ENCODE measurements at regions not wholly inside any gene's neighbourhood (a gene's known extent, or its start where the extent isn't known, plus 50 kb on each side); places are given as distances from the start of the nearest gene placed in this dataset.

DNA sequence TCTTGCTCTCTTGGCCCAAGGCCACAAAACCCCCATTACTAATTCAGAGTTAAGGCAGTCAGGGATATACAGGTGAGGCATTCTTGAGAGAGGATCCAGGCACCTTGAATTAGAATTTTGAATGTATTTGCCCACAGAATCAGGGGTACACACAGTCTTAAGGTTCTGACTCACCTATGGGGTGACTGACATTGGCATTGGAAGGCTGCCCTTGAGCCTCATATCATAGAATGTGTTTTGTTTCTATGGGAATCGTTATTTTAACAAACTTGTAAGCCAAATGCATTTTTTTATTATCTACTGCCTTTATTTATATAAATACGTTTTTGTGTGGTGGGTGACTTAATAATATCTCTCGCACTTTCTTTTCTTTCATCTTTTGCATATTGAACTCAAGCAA, 218.6 kb upstream of the CITED2 start:
- no peak overlapping the region for H3K4me3 ChIP-seq (ENCODE audit: insufficient read length, low read depth)
- no peak for DNase-seq (ENCODE audit: low read depth, low spot score)
- no peak overlapping the region for H3K9ac ChIP-seq (ENCODE audit: insufficient read length, low read depth)
- no peaks in the 10 kb centered on the region for H3K36me3 ChIP-seq (ENCODE audit: insufficient read depth, insufficient read length, low read length)
- no peak for TF ChIP-seq YY1 (IDR thresholded peaks at IDR 0.05; ENCODE audit: insufficient read depth, insufficient read length)
- no peak for TF ChIP-seq ZNF274 (IDR thresholded peaks at IDR 0.05; ENCODE audit: low read depth, low read length)
- TF ChIP-seq SUZ12 (IDR thresholded peaks at IDR 0.05; ENCODE audit: extremely low read depth, insufficient read depth, insufficient read length): no peak
- no peaks in the 10 kb centered on the region for H3K27me3 ChIP-seq (ENCODE audit: insufficient read depth, insufficient read length)
- no peaks in the 10 kb centered on the region for H3K9me3 ChIP-seq (ENCODE audit: insufficient read depth, low read length)
- no peaks in the 10 kb centered on the region for H3K4me1 ChIP-seq (ENCODE audit: insufficient read depth, insufficient read length)

DNA sequence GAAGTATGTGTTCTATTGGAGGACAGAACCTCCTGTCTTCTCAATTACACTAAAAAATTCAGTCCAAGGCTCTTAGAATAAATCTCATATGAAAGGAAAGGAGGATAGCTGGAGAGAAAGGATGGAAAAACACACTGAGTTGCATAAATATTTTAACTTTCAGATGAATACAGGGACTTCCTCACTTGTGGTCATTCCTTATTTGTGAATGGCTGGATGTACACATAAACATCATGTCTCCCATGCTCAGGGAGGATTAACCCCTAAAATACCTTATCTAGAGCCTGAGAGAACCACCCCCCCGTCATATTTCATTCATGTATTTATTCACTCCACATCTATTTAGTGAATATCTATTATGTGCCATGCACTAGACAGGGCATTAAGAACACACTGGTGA, 217.6 kb upstream of the CITED2 start:
- Histone ChIP-seq H3K4me3 (ENCODE audit: insufficient read length, low read depth) (no peak overlapping the region), H3K9me3 (ENCODE audit: insufficient read depth, low read length) (no peaks in the 10 kb centered on the region), H3K9ac (ENCODE audit: insufficient read length, low read depth) (no peak overlapping the region), H3K36me3 (ENCODE audit: insufficient read depth, insufficient read length, low read length) (no peaks in the 10 kb centered on the region), H3K27me3 (ENCODE audit: insufficient read depth, insufficient read length) (no peaks in the 10 kb centered on the region), H3K4me1 (ENCODE audit: insufficient read depth, insufficient read length) (no peaks in the 10 kb centered on the region)
- no peak for DNase-seq (ENCODE audit: low read depth, low spot score)
- TF ChIP-seq ZNF274 (IDR thresholded peaks at IDR 0.05; ENCODE audit: low read depth, low read length) (no peak), YY1 (IDR thresholded peaks at IDR 0.05; ENCODE audit: insufficient read depth, insufficient read length) (no peak), SUZ12 (IDR thresholded peaks at IDR 0.05; ENCODE audit: extremely low read depth, insufficient read depth, insufficient read length) (no peak)

GRCh38 chr6:139591075-139591865, 216.8 kb upstream of the CITED2 start:
- Histone ChIP-seq H3K27me3 (ENCODE audit: insufficient read depth, insufficient read length) (no peaks in the 10 kb centered on the region), H3K4me1 (ENCODE audit: insufficient read depth, insufficient read length) (no peaks in the 10 kb centered on the region), H3K4me3 (ENCODE audit: insufficient read length, low read depth) (no peak overlapping the region), H3K9ac (ENCODE audit: insufficient read length, low read depth) (no peak overlapping the region), H3K36me3 (ENCODE audit: insufficient read depth, insufficient read length, low read length) (no peaks in the 10 kb centered on the region), H3K9me3 (ENCODE audit: insufficient read depth, low read length) (no peaks in the 10 kb centered on the region)
- no peak for TF ChIP-seq YY1 (IDR thresholded peaks at IDR 0.05; ENCODE audit: insufficient read depth, insufficient read length)
- no peak for TF ChIP-seq ZNF274 (IDR thresholded peaks at IDR 0.05; ENCODE audit: low read depth, low read length)
- no peak for TF ChIP-seq SUZ12 (IDR thresholded peaks at IDR 0.05; ENCODE audit: extremely low read depth, insufficient read depth, insufficient read length)
- no peak for DNase-seq (ENCODE audit: low read depth, low spot score)

DNA sequence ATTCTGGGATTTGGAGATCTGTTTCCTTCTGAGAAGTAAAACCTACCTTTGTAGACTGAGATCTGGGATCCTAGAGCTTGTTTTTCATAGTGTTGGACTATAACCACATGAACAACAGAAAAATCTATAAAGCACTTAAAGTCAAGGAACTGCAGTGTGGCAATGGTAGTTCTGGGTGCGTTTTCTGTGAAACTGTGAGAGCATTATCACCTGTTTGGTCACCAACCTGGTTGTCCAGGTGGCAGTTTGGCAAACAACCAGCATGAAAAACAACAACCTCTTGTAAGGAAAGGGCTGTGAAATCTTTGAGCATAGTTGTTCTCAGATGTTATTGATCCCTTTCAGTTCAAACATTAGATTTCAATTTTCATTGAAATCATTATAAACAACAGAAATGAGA, 215.8 kb upstream of the CITED2 start:
- DNase-seq (ENCODE audit: low read depth, low spot score): no peak
- Histone ChIP-seq H3K9ac (ENCODE audit: insufficient read length, low read depth) (no peak overlapping the region), H3K4me1 (ENCODE audit: insufficient read depth, insufficient read length) (no peaks in the 10 kb centered on the region), H3K27me3 (ENCODE audit: insufficient read depth, insufficient read length) (no peaks in the 10 kb centered on the region), H3K36me3 (ENCODE audit: insufficient read depth, insufficient read length, low read length) (no peaks in the 10 kb centered on the region), H3K9me3 (ENCODE audit: insufficient read depth, low read length) (no peaks in the 10 kb centered on the region), H3K4me3 (ENCODE audit: insufficient read length, low read depth) (no peak overlapping the region)
- no peak for TF ChIP-seq SUZ12 (IDR thresholded peaks at IDR 0.05; ENCODE audit: extremely low read depth, insufficient read depth, insufficient read length)
- no peak for TF ChIP-seq ZNF274 (IDR thresholded peaks at IDR 0.05; ENCODE audit: low read depth, low read length)
- TF ChIP-seq YY1 (IDR thresholded peaks at IDR 0.05; ENCODE audit: insufficient read depth, insufficient read length): no peak

DNA sequence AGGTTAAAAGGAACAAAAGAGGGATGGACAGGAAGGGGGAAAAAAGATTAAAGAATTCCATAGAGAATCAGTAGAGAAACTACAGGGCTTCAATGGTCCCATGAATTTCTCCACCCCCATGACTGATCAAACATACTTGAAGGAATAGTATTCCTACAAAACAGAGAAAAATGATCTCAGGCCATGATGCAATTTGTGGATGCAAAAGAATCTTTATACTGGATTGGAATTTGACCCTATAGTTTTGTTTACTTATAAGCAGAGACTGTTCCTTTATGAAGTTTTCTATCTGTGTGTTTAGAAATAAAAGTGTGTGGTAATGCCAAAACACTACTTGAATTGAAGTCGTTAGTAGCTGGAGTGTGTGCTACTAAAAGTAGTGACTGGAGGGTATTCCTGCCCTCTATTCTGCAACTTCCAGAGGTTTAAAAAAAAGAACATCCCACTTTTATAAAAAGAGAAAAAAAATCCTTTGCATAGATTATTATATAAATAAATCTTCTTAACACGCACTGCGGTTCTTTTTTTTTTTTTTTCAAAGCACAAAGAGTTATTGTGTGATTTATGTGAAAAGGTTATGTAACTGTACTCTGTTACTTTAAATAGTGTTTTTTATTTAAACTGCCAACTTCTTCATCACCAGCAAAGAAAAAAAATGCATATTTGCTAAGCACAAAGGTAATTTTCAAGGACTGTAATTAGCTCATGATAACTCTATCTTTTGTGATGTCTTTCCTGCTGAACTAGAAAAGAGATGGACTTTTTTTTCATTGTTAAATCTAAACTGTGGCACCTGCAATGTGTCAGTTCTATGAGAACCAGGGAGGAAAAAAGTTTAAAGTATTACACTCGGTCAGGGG, 214.5 kb upstream of the CITED2 start:
- no peak overlapping the region for H3K9ac ChIP-seq (ENCODE audit: insufficient read length, low read depth)
- DNase-seq (ENCODE audit: low read depth, low spot score): no peak
- H3K4me1 ChIP-seq (ENCODE audit: insufficient read depth, insufficient read length): no peaks in the 10 kb centered on the region
- H3K9me3 ChIP-seq (ENCODE audit: insufficient read depth, low read length): no peaks in the 10 kb centered on the region
- TF ChIP-seq YY1 (IDR thresholded peaks at IDR 0.05; ENCODE audit: insufficient read depth, insufficient read length) (no peak), ZNF274 (IDR thresholded peaks at IDR 0.05; ENCODE audit: low read depth, low read length) (no peak), SUZ12 (IDR thresholded peaks at IDR 0.05; ENCODE audit: extremely low read depth, insufficient read depth, insufficient read length) (no peak)
- H3K4me3 ChIP-seq (ENCODE audit: insufficient read length, low read depth): no peak overlapping the region
- H3K36me3 ChIP-seq (ENCODE audit: insufficient read depth, insufficient read length, low read length): no peaks in the 10 kb centered on the region
- H3K27me3 ChIP-seq (ENCODE audit: insufficient read depth, insufficient read length): no peaks in the 10 kb centered on the region

- Histone ChIP-seq H3K4me3 (ENCODE audit: insufficient read length, low read depth) (no peak overlapping the region), H3K4me1 (ENCODE audit: insufficient read depth, insufficient read length) (no peaks in the 10 kb centered on the region), H3K36me3 (ENCODE audit: insufficient read depth, insufficient read length, low read length) (no peaks in the 10 kb centered on the region), H3K9me3 (ENCODE audit: insufficient read depth, low read length) (no peaks in the 10 kb centered on the region), H3K27me3 (ENCODE audit: insufficient read depth, insufficient read length) (no peaks in the 10 kb centered on the region), H3K9ac (ENCODE audit: insufficient read length, low read depth) (no peak overlapping the region)
- DNase-seq (ENCODE audit: low read depth, low spot score): no peak
- TF ChIP-seq ZNF274 (IDR thresholded peaks at IDR 0.05; ENCODE audit: low read depth, low read length): no peak
- no peak for TF ChIP-seq SUZ12 (IDR thresholded peaks at IDR 0.05; ENCODE audit: extremely low read depth, insufficient read depth, insufficient read length)
- no peak for TF ChIP-seq YY1 (IDR thresholded peaks at IDR 0.05; ENCODE audit: insufficient read depth, insufficient read length)
These were observed 213.7 kb upstream of the CITED2 start for GRCh38 chr6:139588076-139588639.

DNA sequence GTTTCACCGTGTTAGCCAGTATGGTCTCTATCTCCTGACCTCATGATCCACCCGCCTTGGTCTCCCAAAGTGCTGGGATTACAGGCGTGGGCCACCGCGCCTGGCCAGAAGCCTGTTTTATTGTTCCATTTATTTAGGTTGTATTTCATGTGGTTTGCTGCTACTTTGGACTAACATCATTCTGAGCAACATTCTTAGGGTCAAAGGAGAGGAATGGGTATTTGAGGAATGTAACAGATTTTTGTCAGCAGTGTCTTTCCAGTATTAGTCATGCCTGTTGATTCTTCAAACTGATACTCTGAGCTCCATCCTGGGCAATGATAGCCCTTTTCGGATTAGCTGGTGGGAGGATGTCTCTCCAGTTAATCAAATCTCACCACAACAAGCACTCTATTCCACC, 213.0 kb upstream of the CITED2 start:
- DNase-seq (ENCODE audit: low read depth, low spot score): no peak
- H3K9ac ChIP-seq (ENCODE audit: insufficient read length, low read depth): no peak overlapping the region
- H3K4me1 ChIP-seq (ENCODE audit: insufficient read depth, insufficient read length): no peaks in the 10 kb centered on the region
- H3K27me3 ChIP-seq (ENCODE audit: insufficient read depth, insufficient read length): no peaks in the 10 kb centered on the region
- H3K4me3 ChIP-seq (ENCODE audit: insufficient read length, low read depth): no peak overlapping the region
- TF ChIP-seq SUZ12 (IDR thresholded peaks at IDR 0.05; ENCODE audit: extremely low read depth, insufficient read depth, insufficient read length): no peak
- TF ChIP-seq YY1 (IDR thresholded peaks at IDR 0.05; ENCODE audit: insufficient read depth, insufficient read length): no peak
- TF ChIP-seq ZNF274 (IDR thresholded peaks at IDR 0.05; ENCODE audit: low read depth, low read length): no peak
- no peaks in the 10 kb centered on the region for H3K36me3 ChIP-seq (ENCODE audit: insufficient read depth, insufficient read length, low read length)
- no peaks in the 10 kb centered on the region for H3K9me3 ChIP-seq (ENCODE audit: insufficient read depth, low read length)
